GM18519 (cell line): ENCODE measurements at regions not wholly inside any gene's neighbourhood (a gene's known extent, or its start where the extent isn't known, plus 50 kb on each side); places are given as distances from the start of the nearest gene placed in this dataset.

ENCODE experiments used
- ATAC-seq: cut with Tn5 transposase; IDR thresholded peaks from one replicate; pipeline ENCODE4 v1.9.1; 2021; ENCODE audit warnings: mild to moderate bottlenecking, moderate library complexity; ENCODE audit not compliant: unreplicated experiment, low FRiP score

- ATAC-seq: no peak
Measured at GRCh38 chr9:26744191-26744965, 148.2 kb downstream of the CAAP1 start.

- no peak for ATAC-seq
Measured at GRCh38 chr9:26742828-26743476, 149.7 kb downstream of the CAAP1 start.

- ATAC-seq: no peak
Measured at GRCh38 chr9:26735160-26735559, 157.4 kb downstream of the CAAP1 start.

GRCh38 chr9:26729187-26729586 is 163.4 kb downstream of the CAAP1 start:
- ATAC-seq: no peak

- ATAC-seq: peak; percentile 76
Measured at GRCh38 chr9:26727471-26727870, 165.1 kb downstream of the CAAP1 start.

GRCh38 chr9:26725573-26725972 is 167.0 kb downstream of the CAAP1 start:
- no peak for ATAC-seq

GRCh38 chr9:26723486-26723885 is 169.1 kb downstream of the CAAP1 start:
- ATAC-seq: peak; percentile 53

GRCh38 chr9:26722755-26723154 is 169.8 kb downstream of the CAAP1 start:
- ATAC-seq: no peak

GRCh38 chr9:26710008-26710407 is 182.6 kb downstream of the CAAP1 start:
- ATAC-seq: no peak

GRCh38 chr9:26706223-26706622 is 186.4 kb downstream of the CAAP1 start:
- ATAC-seq: no peak

GRCh38 chr9:26695298-26695622 is 197.3 kb downstream of the CAAP1 start:
- ATAC-seq: no peak

- no peak for ATAC-seq
Measured at GRCh38 chr9:26694381-26695297, 198.0 kb downstream of the CAAP1 start.

- no peak for ATAC-seq
Measured at GRCh38 chr9:26689041-26689440, 203.6 kb downstream of the CAAP1 start.

GRCh38 chr9:26687421-26687820 is 205.2 kb downstream of the CAAP1 start:
- ATAC-seq: no peak

GRCh38 chr9:26685818-26686217 is 206.8 kb downstream of the CAAP1 start:
- ATAC-seq: no peak

GRCh38 chr9:26684029-26684428 is 208.6 kb downstream of the CAAP1 start:
- no peak for ATAC-seq

- no peak for ATAC-seq
Measured at GRCh38 chr9:26682796-26683496, 209.7 kb downstream of the CAAP1 start.

GRCh38 chr9:26682041-26682440 is 210.6 kb downstream of the CAAP1 start:
- ATAC-seq: no peak

GRCh38 chr9:26677965-26678706 is 214.5 kb downstream of the CAAP1 start:
- no peak for ATAC-seq

- ATAC-seq: no peak
Measured at GRCh38 chr9:26675035-26675434, 217.6 kb downstream of the CAAP1 start.
